Iris pigment epithelial cell (primary cell): ENCODE measurements at regions not wholly inside any gene's neighbourhood (a gene's known extent, or its start where the extent isn't known, plus 50 kb on each side); places are given as distances from the start of the nearest gene placed in this dataset.
"Not testable (repeated sequence)": the region's sequence is repeated elsewhere in the genome, so short reads cannot be mapped to it uniquely, and the experiment has no call there.

Source experiments
- DNase-seq: peaks from one replicate; pipeline ENCODE4 v3.0.0-alpha.2; 2011; ENCODE audit warnings: low read depth

DNA sequence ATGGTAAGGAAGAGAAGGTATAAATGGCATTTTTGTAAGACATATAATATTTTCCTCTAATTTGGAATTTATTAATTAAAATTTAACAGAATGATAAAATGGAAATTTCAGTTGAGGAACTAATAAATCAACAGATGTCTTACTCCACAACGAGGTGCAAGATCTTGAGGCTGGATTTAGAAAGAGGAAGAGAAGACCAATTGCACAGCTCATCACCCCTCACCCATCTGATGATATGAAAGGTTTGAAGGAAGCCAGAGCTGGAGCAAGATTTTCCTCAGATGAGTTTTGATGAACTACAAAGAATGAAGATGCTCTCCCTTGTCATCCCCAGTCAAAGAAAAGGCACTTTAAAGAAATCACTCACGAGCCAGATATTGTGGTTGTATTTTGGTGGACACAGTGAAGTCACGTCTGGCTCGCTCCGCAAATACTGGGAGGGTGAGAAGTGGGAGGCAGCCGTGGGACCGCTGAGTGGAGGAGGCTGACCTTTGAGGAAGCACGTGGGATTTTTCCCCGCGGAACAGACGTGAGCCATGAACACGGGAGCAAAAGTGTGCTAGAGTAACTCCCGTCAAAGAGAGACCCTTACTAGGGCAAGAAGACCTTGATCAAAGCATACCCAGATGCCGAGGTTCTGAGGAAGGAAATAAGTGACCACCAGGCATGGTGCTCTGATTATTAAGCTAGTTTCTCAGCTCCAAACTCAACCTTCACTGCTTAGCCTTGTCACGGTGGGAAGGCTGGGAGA lies 511.4 kb downstream of the RNF144A start:
- no peak for DNase-seq

DNA sequence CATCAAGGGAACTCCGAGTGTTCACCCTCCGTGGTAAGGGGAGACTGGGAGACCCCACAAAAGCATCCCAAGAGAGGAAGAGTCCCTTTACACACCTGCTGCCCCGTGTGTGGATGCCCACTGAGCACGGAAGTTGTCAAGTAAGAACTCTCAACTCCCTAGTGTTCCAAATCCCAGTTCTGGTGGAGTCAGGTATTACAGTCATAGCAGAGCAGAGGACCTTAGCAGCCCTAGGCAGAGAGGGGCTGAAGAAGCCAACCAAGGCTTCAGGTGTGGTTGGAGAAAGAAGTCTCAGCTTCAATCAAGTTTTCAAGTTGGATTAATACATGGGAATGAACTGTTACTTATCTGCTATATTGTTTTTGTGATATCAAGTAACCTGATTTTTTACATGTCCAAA lies 512.5 kb downstream of the RNF144A start:
- no peak for DNase-seq

DNA sequence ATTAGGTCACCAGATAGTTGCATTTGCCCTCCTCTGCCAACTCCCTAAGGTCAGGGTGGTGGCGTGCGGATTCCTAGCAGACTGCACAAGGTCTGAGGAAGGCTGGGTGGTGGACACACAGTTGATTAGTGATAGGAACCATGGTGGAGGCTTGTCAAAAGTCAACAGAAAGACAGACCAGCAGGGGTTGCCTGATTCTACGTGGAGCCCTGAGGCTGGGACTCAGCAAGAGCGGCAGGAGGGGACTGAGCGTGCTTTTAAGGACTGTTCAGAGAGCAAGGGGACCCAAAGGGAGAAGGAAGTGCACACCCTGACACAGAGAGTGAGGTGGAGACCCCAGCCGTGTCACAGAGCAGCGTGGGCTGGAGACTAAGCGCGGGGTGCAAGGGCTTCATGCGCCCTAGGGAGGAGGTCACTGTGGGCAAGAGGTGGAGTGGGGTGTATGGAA lies 513.2 kb downstream of the RNF144A start:
- DNase-seq: no peak

DNA sequence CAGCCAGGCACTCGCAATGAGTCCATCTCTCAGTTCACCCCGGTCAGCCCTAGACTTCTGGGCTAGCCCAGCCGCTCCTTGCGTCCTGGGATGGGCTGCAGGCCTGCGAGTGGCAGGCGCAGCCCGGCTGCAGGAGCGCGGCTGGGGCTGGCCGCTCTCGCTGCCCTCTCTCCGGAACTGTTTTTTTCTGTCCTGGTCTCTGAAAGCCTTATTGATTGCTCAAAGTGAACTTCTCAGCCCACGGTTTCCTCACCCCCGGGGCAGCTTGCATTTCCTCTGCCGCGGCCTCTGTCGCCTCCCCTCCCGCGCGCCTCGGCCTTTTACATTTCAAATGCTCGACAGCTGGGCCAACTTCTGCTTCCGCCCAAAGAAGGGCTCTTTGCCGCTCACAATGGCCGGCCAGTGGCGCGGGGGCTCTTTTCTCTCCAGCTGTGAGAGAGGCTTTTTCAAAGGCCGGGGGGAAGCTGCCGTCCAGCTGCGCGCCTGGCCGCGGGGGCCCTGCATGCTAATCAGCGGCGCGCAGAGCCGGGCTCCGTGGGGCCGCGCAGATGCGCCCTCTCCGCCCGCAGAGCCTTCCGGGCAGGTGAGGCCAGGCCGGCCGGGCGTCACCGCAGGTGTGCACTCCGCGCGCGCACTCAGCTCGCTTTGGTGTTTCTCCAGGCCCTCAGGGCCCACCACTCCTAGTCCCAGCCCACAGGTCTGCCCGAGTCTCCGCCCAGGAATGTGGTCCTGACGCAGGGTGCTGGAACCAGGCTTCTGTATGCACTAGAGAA lies 513.8 kb downstream of the RNF144A start:
- no peak for DNase-seq

DNA sequence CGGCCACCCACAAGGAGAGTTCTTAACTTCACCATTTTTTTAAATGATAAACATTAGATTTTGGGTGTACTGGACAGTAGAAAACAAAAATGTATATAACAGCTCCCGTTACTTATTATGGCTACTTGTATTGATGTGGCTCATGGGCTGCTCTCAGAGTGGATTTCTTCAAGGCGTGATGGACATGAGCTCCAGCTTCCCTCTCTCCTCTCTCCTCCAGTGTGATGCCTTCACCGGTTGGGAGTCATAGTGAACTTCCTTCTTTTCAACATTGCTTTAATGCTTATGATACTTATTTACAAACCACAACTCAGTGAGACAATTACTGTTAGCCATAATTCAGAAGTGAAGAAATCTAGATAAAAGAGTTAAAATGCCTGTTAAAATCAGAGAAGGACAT lies 515.2 kb downstream of the RNF144A start:
- DNase-seq: no peak

DNA sequence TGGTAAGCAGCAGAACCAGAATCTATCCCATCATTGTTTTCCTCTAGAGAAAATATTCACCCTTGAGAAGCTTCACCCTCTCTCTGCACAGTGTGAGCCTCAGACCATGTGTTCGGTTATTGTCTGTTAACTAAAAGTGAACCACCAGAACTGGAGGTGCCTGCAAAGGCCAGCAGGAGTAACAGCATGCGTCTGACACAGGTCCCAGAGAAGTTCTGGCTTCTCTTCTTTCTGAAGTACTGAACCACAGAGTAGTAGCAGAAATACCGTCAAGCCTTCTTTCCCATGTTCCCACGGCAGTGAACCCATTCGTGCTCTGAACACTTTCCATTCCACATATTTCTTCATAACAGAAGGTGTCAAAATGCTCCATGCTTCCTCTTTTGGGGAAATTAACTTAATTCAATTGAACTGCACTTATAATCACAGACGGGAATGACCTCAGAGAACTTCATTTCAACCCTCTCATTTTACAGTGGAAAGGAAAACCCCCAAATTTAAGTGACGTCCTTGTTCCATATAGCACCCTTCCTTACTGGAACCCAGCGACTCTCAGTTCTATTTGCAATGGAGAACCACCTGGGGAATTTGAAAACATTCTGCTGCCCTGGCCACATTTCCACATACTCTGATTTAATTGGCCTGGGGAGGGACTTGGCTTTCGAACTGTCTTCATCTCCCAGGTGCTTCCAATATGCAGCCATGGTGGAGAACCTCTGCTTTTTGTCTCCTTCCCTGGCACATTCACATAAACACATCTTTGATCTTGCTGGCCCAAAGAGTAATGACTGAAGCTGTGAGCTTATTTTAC lies 519.1 kb downstream of the RNF144A start:
- DNase-seq: no peak

DNA sequence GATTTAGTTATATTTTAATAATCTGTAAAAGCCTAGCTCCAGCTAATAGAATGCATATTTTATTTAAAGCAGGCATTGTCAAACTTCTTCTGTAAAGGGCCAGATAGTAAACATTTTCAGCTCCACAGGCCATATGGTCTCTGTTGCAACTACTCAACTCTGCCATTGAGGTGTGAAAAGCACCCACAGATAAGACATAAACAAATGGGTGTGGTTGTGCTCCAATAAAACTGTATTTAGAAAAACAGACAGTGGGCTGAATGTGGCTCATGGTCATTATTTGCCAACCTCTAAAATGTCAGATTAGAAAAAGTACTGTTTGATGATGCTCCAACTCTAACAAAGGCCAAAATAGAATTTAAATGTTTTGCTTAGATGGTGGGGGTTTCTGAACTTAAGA lies 519.9 kb downstream of the RNF144A start:
- DNase-seq: no peak

DNA sequence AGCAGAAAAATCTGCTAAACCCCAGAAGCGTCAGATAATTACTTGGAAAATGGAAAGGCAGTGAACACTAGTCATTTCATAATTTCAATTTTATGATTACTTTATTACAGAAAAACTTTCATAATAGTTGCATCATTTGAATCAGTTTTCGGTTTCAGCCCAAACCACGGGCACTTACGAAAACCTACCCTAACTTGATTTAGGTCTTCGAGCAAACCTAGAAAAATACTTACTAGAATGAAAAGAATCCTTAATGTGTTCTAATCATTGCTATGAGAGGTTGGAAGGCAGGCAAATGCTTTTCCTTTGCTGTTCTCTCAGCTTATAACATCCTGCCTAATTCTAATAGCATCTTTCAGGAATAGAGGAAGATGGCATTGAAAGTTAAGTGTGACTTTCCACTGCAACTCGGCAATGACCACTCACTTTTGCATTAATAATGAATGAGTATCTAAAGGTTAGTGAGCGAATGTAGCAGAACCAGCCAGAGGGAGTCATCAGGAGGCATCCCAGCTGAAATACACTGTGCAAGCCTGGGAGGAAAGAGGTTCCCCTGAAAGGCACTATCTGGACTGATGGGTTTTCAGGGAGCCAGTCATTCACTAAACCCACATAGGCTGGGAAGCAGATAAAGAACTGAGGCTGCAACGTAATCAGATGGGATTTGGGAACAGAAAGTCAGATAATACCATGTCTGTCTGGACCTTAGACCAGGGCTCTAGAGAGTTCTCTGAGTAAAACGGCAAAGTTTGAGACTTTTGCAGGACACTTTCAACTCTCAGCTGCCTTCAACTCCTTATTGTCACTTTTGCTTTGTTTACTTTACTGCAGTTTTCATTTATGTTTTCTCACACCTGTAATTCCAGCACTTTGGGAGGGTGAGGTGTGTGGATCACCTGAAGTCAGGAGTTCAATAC lies 520.8 kb downstream of the RNF144A start:
- no peak for DNase-seq

DNA sequence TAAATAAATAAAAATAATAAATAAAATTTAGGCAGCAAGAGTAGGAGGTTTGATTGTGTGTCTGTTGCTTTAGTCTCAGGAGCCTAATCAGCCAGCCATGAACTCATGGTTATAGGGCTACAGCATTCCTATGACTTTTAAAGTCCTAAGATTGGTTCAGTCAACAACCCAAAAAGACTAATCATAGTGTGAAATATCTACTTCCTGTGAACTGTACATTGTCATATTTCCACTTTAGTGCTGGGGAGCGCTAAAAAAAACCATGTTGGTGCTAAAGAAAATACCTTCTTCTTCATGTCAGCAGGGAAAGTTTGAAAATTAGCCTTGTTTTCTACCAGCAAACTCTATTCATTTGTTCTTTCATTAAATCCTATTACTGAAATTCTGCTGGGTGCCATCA lies 521.6 kb downstream of the RNF144A start:
- no peak for DNase-seq

DNA sequence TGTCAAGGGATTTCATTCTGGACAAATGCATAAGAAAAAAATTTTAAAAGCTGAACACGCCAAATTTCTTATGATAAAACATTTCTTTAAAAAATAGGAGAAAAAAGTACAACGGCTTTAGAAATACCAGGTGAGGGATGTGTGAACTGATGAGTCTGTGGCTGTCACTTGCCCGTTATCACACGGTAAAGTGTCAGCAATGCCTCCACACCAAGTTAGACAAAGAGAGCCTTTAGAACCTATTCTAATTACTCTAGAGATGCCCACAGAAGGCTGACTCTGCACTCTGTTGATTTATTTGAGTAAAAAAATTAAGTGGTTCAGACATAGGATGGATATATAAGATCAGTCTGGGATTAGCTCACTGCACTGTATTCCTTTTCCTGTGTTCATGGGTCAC lies 523.8 kb downstream of the RNF144A start:
- no peak for DNase-seq

DNA sequence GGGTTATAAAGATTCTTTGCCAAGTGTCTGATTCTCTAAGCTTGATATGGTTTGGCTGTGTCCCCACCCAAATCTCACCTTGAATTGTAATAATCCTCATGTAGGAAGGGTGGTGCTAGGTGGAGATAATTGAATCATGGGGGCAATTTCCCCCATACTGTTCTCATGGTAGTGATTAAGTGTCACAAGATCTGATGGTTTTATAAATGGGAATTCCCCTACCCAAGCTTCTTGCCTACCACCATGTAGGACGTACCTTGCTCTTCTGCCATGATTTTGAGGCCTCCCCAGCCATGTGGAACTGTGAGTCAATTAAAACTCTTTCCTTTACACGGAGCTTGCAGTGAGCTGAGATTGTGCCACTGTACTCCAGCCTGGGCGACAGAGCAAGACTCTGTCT lies 524.6 kb downstream of the RNF144A start:
- not testable (repeated sequence) for DNase-seq

DNA sequence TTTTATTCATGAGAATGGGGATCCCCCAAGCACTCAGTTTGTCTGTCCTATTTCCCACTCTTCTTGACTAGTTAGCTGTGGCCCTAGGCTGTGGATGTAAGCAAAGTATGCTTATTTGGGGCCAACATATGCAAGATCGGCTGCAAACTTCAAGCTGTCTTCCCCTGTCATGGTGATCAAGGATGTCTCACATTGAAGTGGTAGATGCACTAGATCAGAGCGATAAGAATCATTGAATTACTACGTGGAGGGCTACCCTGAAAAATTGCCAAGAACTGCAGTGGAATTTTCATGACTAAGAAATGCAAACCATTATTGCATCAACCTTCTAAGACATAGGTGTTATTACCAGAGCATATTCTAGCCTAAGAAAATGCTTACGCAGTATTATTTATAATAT lies 527.4 kb downstream of the RNF144A start:
- DNase-seq: no peak

DNA sequence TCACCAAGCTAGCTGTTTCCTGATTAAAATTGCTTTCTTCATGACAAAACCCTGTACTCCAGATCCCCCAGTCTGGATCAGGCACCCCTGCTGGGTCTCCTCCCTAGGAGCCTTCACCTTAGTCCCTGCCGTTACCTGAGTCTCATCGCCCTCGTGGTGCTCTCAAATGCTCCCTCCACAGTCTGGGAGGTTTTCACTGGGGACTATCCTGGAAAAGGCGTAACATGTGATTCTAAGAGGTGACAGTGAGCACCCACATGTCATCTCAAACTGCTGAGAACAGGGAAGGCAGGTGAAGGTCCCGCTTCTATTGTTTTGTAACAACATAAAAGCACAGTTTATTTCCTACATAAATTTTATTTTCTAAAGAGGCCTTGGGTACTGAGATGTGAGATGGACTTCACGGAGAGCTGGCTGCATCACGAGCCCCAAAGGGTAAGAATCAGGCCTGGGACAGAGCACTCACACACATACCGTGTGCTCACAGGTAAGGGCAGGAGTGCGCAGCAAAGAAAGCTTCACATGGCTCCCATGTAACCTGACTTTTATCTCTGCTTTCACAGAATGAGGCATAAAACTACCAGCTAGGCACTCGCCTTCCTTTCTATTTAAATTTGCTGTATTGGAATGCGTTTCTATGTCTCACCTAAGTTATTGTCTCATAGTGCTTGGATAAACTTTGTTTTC lies 531.5 kb downstream of the RNF144A start:
- DNase-seq: no peak

DNA sequence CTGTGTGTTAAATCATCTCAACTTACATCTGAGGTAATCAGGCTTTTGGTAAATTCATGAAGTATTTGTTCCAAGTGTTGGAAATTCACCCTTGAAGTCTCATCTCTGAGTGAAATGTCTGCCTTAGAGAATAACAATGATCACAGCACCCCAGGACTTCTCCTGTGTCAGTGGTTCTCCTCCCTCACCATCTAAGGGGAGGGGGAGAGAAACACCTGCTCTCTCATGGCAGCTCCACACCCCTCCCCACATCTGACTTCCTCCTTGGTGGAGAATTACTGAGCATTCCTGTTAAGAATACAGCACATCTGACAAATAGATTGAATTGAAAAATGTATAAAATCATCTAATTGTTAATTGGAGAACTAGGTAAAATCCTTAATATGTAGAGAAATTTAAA lies 532.1 kb downstream of the RNF144A start:
- no peak for DNase-seq

DNA sequence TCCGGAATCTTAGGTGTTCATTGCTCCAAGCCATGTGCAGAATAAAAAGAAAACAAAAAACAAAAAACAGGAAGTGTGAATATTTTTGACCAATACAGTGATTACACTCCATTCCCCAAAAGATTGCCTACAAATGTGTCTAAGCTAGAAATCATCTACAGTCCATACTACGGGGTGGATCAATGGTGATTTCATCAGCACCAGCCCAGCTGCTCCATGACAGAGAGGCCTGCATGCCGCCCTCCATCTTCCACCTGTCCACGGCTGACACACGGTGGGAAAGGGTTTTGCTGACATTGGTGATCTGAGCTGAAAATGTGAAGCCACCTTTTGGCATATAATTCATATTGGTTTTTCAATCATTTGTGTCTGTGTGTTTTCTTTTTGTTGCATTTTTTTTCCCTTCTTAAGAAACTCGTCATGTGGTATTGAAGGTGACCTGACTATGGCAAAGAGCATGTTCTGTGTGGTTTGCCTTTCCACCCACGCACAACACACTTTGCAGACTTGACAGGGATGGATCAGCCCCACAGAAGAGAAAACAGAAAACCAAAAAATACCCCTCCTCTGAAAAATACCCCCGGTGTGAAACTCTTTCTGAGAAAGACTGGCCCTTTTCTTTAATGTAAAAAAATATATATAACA lies 533.1 kb downstream of the RNF144A start:
- no peak for DNase-seq

DNA sequence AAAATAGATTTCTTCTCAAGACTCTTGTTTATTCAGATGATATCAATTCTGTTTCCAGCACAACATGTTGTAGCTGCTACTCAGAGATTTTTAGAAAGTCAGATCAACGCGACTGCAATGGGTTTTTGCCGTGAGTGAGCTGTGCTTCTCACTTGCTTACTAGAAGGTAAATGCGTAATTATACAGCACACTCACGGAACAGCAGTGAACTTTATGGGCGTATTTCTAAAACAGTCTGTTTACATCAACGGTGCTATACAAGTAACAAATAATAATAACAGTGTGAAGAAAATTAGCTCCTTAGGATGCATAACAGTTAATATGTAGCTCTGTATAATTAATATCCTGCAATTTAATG lies 533.6 kb downstream of the RNF144A start:
- no peak for DNase-seq

DNA sequence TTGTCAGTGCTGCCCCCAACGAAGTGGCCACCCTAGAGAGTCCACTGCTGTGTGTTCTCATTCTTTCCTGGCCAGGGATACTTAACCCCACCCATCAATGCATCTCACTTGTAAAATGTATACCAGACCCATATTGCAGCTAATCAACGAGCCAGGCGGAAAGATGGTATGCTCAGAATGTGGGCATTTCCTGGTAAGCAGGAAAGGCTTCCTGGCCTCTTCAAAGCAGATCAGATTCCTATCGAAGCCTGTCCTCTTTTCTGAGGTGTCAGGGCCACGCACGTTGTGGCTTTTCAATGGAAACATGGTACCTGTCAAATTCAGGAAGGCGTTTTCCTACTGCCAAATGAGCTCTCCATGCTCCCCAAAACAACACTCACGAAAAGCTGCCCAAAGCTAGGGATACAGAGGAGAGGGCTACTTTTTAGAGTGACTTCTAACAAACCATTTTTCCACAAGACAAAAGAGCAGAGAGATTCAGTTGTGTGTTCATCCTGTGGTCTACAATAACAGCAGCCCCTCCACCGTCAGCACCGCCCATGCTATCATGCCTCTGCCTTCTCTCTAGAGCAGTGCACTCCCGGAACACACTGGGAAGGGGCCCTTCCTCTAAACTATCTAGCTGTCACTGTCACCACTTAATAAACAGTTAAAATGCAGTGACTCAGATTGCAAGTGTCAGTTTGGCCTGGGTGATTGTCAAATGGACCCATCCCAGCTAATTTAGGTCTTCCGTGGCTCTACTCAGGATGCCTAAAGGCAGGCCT lies 535.1 kb downstream of the RNF144A start:
- DNase-seq: no peak

DNA sequence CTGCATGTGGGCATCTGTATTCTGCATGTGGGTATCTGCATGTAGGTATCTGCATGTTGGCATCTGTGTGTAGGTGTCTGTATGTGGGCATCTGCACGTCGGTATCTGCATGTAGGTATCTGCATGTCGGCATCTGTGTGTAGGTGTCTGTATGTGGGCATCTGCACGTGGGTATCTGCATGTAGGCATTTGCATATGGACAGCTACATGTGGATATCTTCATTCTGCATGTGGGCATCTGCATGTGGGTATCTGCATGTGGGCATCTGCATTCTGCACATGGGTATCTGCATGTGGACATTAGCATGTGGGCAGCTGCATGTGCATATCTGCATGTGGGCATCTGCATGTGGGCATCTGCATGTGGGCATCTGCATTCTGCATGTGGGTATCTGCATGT lies 537.4 kb downstream of the RNF144A start:
- DNase-seq: no peak

DNA sequence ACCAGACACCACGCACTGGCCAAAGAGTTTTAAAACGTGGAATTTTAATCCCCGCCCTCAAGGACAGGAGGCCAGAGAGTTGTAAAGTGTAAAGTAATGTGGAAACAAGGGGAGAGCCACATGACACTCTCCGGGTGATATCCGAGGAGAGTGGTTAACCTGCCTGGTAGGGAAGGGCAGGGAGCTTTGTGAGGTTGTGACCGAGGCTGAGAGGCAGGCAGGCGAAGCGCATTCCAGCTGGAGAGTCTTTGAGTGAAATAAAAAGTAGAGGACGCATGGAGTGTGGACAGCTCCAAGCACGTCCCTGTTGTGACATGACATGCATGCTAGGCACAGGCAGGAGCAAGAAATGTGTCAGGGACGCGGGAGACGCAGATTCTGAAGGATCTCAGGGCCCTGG lies 539.5 kb downstream of the RNF144A start:
- DNase-seq: no peak

DNA sequence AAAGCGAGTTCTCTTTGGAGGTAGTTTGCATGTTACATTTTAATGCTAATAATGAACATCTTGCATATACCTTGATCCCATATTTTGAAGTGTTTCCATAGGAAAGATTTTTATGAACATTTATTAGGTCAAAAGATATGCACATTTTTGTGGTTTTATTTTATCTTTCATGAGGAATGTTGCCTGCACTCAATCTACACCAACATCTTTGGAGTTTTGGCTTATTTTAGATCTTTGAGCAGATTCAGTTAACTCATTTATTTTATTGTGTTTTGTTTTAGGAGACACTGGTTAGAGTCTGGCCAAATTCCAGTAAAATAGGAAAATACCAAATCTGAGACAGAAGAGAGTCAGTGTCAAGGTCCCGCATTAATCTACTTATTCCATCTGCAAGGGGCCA lies 540.9 kb downstream of the RNF144A start:
- DNase-seq: no peak
